Kidney epithelial cell (primary cell): ENCODE measurements at regions not wholly inside any gene's neighbourhood (a gene's known extent, or its start where the extent isn't known, plus 50 kb on each side); places are given as distances from the start of the nearest gene placed in this dataset.

Source experiments
- DNase-seq: peaks from one replicate; pipeline ENCODE4 v3.0.0-alpha.2; 2010; ENCODE audit warnings: low read depth
- H3K27me3 ChIP-seq: 2 replicates; pipeline ENCODE4 v1.6.0; 2011; ENCODE audit warnings: low read length; ENCODE audit not compliant: control insufficient read depth, insufficient read depth
- H3K36me3 ChIP-seq: 2 replicates; pipeline ENCODE4 v1.5.1; 2011; ENCODE audit warnings: low read length; ENCODE audit not compliant: control insufficient read depth, insufficient read depth
- H3K4me3 ChIP-seq: 2 replicates; pipeline ENCODE4 v1.5.1; 2011; ENCODE audit warnings: low read depth, mild to moderate bottlenecking, control low read depth, low read length
- TF ChIP-seq, protein P1 (sequence below): IDR thresholded peaks from 2 replicates; pipeline ENCODE4 v1.5.1; 2011; ENCODE audit warnings: mild to moderate bottlenecking, moderate library complexity, low read length, control low read depth, inconsistent platforms; ENCODE audit not compliant: insufficient read depth, poor library complexity, severe bottlenecking

DNA sequence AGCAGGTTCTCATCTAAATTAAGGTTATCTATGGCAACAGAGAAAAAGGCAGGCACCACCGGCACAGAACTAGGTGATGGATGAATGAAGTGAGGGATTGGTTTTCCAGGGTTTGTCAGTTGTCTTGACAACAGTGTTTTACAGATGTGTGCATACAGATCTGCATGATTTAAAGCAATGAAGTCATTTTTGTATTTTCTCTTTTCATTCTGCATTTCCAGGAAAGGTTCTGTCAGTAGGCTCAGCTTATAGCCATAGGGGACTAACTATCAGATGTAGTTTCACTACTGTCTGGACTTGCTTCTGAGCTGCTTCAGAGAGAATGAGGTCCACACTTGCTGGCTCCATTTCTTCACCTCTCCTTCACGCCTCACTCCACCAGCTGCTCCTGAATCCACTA, 98.2 kb upstream of the LMO4 start:
- TF ChIP-seq, protein P1, sequence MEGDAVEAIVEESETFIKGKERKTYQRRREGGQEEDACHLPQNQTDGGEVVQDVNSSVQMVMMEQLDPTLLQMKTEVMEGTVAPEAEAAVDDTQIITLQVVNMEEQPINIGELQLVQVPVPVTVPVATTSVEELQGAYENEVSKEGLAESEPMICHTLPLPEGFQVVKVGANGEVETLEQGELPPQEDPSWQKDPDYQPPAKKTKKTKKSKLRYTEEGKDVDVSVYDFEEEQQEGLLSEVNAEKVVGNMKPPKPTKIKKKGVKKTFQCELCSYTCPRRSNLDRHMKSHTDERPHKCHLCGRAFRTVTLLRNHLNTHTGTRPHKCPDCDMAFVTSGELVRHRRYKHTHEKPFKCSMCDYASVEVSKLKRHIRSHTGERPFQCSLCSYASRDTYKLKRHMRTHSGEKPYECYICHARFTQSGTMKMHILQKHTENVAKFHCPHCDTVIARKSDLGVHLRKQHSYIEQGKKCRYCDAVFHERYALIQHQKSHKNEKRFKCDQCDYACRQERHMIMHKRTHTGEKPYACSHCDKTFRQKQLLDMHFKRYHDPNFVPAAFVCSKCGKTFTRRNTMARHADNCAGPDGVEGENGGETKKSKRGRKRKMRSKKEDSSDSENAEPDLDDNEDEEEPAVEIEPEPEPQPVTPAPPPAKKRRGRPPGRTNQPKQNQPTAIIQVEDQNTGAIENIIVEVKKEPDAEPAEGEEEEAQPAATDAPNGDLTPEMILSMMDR: no peak
- Histone ChIP-seq H3K36me3 (no peaks in the 10 kb centered on the region), H3K4me3 (no peak overlapping the region), H3K27me3 (no peaks in the 10 kb centered on the region)
- no peak for DNase-seq

DNA sequence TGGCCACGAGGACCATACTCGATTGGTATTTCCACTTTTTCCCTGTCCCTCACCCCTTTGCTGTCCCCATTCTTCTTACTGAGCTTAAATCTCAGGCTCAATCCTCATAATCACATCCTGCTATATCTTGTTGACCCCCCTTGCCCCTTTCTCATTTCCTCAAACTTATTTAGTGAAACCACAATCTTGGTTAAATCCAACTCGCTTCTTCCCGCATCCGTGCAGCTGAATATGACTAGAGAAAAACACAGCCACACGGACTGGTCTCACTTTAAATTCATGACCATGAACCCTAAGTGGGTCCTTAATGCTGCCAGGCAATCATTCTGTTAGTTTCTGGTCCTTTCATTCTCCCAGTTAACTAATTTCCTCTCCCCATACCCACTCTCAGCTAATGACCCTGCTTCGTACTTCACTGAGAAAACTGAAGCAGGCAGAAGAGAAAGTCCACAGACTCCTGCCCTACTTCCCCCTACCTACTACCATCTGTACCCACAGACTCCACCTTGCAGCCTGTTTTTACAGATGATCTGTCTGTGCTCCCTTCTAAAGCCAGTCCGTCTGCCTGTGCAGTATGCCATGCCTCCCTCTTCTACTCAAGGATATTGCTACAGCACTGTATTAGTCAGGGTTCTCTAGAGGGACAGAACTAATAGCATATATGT, 96.8 kb upstream of the LMO4 start:
- TF ChIP-seq, protein P1: no peak
- DNase-seq: no peak
- Histone ChIP-seq H3K4me3 (no peak overlapping the region), H3K27me3 (no peaks in the 10 kb centered on the region), H3K36me3 (no peaks in the 10 kb centered on the region)

DNA sequence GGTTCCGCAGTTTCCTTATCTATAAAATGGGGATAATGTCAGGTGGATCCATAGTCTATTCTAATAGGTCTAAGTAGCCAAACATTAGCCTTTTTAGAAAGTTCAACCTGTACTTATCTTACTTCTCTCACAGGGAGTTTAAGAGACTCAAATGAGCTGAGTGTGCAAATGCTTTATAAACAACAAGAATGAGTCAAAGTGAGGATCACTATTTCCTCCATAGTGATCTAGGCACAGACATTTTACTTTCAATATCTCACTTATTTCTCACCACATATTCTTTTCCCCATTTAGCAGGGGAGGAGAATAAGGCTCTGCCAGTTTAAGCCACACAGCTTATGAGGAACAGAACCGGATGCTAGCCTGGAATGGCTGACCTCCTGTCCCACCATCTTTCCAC, 92.1 kb upstream of the LMO4 start:
- H3K36me3 ChIP-seq: no peaks in the 10 kb centered on the region
- TF ChIP-seq, protein P1: no peak
- H3K27me3 ChIP-seq: no peaks in the 10 kb centered on the region
- no peak for DNase-seq
- H3K4me3 ChIP-seq: no peak overlapping the region

DNA sequence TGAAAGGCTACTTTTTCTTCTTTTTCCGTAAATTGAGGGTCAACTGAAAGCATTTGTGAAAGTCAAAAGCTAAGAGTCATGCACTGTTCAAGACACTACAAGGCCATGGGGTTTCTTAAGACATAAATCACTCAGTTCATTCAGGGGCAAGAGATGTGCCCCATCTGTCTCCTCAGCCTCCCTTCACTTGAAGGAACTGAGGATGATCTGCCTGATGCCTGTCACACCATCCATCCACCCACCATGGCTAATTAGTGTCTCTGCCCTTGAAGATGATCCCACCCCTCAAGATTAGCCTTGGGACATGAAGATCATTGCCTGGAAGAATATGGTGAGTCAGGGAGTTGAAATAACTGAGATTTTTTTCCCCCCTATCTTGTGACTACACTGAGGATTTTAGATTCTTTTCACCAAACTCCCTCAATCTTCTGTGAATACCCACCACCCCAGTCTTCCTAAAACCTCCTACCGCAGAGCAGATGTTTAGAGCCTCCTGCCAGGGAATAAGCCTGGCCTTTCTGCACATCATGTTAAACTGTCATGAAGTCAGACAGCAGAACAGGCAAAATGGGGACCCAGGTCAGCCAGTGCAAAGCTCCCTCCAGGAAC, 88.6 kb upstream of the LMO4 start:
- DNase-seq: no peak
- TF ChIP-seq, protein P1: no peak
- Histone ChIP-seq H3K4me3 (no peak overlapping the region), H3K27me3 (no peaks in the 10 kb centered on the region), H3K36me3 (no peaks in the 10 kb centered on the region)

DNA sequence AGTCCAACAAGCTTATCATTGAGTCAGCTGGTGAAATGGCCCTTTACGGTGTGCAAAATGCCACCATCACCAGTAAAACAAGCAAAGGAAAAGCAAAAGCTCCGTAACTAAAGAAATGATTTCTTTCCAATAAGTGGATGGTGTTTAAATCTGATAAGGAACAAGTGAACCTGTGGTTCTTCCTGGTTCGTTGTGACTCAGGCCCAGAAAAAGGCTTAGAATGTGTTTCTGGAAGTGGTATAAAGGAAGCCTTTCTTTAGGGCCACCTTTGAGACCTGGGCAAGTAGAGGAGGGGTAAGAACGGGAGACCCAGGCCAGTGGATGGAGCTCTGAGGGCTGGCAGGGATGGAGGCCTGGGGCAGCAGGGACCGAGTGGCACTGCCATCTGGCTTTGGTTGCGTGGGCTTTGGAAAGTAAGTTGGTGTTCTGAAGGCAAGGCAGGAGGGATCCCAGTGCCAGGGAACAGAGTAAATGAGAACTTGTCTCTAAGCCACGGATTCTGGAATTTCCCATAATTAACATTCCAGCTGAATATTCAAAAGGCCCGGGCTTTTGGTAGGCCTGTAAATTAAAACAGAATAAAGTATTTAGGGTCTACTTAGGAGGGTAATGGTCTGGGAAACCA, 87.9 kb upstream of the LMO4 start:
- no peaks in the 10 kb centered on the region for H3K36me3 ChIP-seq
- no peaks in the 10 kb centered on the region for H3K27me3 ChIP-seq
- H3K4me3 ChIP-seq: no peak overlapping the region
- DNase-seq: no peak
- TF ChIP-seq, protein P1: no peak
